D721Med (cell line): ENCODE measurements at regions not wholly inside any gene's neighbourhood (a gene's known extent, or its start where the extent isn't known, plus 50 kb on each side); places are given as distances from the start of the nearest gene placed in this dataset.

Experiments
- DNase-seq: peaks from one replicate; pipeline ENCODE4 v3.0.0; 2011; ENCODE audit warnings: low spot score; ENCODE audit not compliant: insufficient read length
- FAIRE-seq: peaks from 2 replicates; lab custom pipeline; 2011; peaks lifted over from hg19 to GRCh38; lab: Jason Lieb, UNC
- TF ChIP-seq, protein P1 (sequence below): IDR thresholded peaks from 2 replicates; pipeline ENCODE4 v1.5.1; 2012; ENCODE audit warnings: mild to moderate bottlenecking, control low read depth; ENCODE audit not compliant: insufficient read depth; ENCODE audit errors: missing control alignments

GRCh38 chr6:82030761-82031503 is 216.6 kb downstream of the IBTK start:
- TF ChIP-seq, protein P1, sequence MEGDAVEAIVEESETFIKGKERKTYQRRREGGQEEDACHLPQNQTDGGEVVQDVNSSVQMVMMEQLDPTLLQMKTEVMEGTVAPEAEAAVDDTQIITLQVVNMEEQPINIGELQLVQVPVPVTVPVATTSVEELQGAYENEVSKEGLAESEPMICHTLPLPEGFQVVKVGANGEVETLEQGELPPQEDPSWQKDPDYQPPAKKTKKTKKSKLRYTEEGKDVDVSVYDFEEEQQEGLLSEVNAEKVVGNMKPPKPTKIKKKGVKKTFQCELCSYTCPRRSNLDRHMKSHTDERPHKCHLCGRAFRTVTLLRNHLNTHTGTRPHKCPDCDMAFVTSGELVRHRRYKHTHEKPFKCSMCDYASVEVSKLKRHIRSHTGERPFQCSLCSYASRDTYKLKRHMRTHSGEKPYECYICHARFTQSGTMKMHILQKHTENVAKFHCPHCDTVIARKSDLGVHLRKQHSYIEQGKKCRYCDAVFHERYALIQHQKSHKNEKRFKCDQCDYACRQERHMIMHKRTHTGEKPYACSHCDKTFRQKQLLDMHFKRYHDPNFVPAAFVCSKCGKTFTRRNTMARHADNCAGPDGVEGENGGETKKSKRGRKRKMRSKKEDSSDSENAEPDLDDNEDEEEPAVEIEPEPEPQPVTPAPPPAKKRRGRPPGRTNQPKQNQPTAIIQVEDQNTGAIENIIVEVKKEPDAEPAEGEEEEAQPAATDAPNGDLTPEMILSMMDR, result no peak
- no peak for FAIRE-seq
- no peak for DNase-seq

DNA sequence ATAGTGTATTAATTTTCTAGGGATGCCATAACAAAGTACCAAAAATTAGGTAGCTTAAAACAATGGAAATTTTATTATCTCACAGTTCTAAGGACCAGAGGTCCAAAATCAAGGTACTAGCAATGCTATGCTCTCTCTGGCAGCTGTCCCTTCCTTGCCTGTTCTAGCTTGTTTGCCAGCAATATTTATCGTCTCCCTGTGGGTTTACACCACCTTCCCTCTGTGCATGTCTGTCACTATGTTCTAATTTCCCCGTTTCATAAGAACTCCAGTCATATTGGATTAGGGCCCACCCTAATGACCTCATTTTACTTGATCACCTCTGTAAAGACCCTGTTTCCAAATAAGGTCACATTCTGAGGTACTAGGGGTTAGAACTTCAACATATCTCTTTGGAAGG is 217.2 kb downstream of the IBTK start:
- FAIRE-seq (no peak), DNase-seq (no peak)
- TF ChIP-seq, protein P1, result no peak

DNA sequence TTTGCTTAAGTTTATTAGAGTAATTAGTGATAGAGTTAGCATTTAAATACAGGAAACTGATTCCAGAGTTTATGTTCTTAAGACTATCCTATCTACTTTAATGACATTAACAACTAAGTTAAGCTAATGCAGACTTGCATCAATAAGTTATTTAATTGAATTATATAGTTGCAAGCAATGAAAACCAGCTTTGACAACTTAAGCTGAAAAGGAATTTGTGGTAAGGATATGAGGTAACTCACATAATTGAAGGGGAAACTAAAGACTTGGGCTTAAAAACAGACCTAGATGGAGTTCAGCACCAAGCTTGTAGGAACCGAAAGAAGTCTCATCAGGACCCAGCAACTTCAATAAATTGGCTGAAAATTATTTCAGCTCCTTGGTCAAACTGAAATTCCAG is 222.3 kb downstream of the IBTK start:
- DNase-seq (no peak), FAIRE-seq (peak; percentile 70)
- TF ChIP-seq, protein P1, result no peak

DNA sequence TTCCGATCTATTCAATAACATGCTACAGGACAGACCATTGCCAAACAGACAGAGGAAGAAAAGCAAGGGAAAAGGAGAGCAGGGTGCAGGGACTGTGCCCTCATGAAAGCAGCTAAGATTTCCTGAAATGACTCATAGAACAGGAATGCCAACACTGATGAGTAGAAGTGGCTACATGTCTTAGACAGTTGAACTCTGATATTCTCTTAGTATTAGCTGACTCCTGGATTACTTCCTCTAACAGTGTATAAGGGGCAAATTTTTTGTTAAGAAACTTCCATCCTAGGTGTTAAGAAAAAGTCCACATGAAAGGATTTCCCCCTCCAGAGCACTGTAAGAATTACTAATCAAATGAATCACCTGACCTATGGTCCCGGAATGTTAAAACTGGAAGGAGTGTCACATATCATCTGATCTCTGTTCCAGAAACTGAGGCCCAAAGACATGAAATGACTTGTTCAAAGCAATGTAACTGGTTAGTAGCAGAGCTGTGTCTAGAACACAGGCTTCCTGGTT is 224.9 kb downstream of the IBTK start:
- TF ChIP-seq, protein P1, result no peak
- DNase-seq, result no peak
- no peak for FAIRE-seq

DNA sequence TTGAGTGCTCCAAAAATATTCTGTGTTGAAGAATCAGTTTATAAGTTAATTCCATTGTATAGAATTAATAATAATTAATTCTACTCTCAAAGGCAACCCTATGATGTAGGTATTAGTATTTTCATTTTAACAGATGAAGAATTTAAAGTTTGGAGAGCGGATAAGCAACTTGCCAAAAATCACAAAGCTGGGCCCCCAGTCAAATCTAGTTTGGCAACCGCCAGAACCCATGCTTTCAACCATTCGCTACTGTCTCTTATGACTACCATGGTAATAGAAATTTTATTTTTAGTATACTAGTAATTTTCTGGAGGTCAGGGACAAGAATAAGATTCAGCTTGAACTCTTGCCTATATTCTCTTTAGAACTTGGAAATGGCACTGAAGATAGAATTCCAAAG is 229.8 kb downstream of the IBTK start:
- DNase-seq (no peak), FAIRE-seq (no peak)
- TF ChIP-seq, protein P1, result no peak

DNA sequence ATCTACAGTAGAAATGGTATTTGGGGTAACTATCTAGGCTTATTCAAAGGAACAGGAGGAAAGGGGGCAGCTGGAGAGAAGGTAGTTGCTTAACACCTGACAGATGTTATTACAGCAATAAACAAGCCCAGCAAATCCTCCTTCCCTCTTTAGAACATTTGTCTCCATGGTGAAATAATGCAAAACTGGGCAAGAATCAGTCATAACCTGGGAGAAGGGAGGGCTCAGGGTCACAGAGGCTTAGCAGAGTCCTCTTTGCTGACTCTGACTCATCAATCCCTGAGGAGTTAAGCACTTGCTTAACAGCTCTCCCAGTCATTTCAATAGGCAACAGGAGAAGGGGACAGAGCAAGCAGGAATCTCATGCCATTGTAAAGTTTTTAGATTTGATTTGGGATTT is 230.3 kb downstream of the IBTK start:
- TF ChIP-seq, protein P1, result no peak
- FAIRE-seq (no peak), DNase-seq (no peak)

DNA sequence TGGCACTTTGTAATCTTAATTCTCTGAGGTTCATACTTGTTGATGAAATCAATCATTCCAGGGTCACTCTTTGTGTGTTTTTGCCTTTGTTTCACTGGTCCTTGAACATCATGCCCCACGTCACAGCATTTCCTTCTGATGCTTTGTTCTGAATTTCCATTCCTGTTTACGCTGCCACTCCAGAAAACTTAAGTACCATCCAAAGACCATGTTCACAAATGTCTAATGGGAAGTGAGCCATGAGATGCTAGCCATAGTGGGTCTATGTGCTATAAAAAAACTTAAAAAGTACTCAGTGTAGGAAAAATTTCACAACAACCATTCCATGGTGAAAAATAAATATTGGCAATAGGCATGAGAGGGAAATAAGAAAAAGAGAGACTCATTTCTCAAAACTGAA is 232.0 kb downstream of the IBTK start:
- TF ChIP-seq, protein P1, result no peak
- no peak for DNase-seq
- no peak for FAIRE-seq
